Keratinocyte (primary cell): ENCODE measurements at regions not wholly inside any gene's neighbourhood (a gene's known extent, or its start where the extent isn't known, plus 50 kb on each side); places are given as distances from the start of the nearest gene placed in this dataset.

Experiments
- DNase-seq: peaks from one replicate; pipeline ENCODE4 v3.0.0-alpha.2; 2011; ENCODE audit warnings: low read depth, missing footprints, low spot score
- FAIRE-seq: peaks from 2 replicates; lab custom pipeline; 2011; peaks lifted over from hg19 to GRCh38; lab: Jason Lieb, UNC
- H2AFZ ChIP-seq: 2 replicates; pipeline ENCODE4 v1.6.0; 2012; ENCODE audit warnings: low read length, control low read depth, inconsistent platforms; ENCODE audit not compliant: control insufficient read depth
- H3K27ac ChIP-seq: 2 replicates; pipeline ENCODE4 v1.5.1; 2011; ENCODE audit warnings: low read length; ENCODE audit not compliant: control insufficient read depth, insufficient read depth
- H3K27me3 ChIP-seq: 3 replicates; pipeline ENCODE4 v1.6.0; 2011; ENCODE audit warnings: low read length; ENCODE audit not compliant: control insufficient read depth, insufficient read depth; ENCODE audit errors: extremely low read depth
- H3K36me3 ChIP-seq, 2 experiments: 2 replicates in 1 of 2; 3 replicates in 1 of 2; pipeline ENCODE4 v1.5.1; 2011; ENCODE audit warnings: low read length in 2 of 2, mild to moderate bottlenecking in 1 of 2; ENCODE audit not compliant: control insufficient read depth in 2 of 2, insufficient read depth in 2 of 2; ENCODE audit errors: extremely low read depth in 1 of 2
- H3K4me1 ChIP-seq: 3 replicates; pipeline ENCODE4 v1.5.1; 2011; ENCODE audit warnings: low read length; ENCODE audit not compliant: control insufficient read depth, insufficient read depth; ENCODE audit errors: extremely low read depth
- H3K4me2 ChIP-seq: 3 replicates; pipeline ENCODE4 v1.6.0; 2011; ENCODE audit warnings: low read depth, low read length; ENCODE audit not compliant: control insufficient read depth, insufficient read depth; ENCODE audit errors: extremely low read depth
- H3K4me3 ChIP-seq, 3 experiments: fragments of 200-600 bp in 1 of 3; sonication (generic) in 1 of 3; 2 replicates in 2 of 3; 3 replicates in 1 of 3; pipeline ENCODE4 v1.5.1; 2011 to 2016; ENCODE audit warnings: low read length in 3 of 3, mild to moderate bottlenecking in 3 of 3, control low read depth in 2 of 3, inconsistent platforms in 1 of 3, low read depth in 1 of 3, mixed read lengths in 1 of 3, mixed run types in 1 of 3, moderate library complexity in 1 of 3; ENCODE audit not compliant: control insufficient read depth in 2 of 3, insufficient read depth in 2 of 3; ENCODE audit errors: extremely low read depth in 1 of 3
- H3K79me2 ChIP-seq: 2 replicates; pipeline ENCODE4 v1.6.0; 2012; ENCODE audit warnings: low read length; ENCODE audit not compliant: control insufficient read depth, insufficient read depth
- H3K9ac ChIP-seq: 3 replicates; pipeline ENCODE4 v1.6.0; 2011; ENCODE audit warnings: low read length; ENCODE audit not compliant: control insufficient read depth, insufficient read depth; ENCODE audit errors: extremely low read depth
- H3K9me1 ChIP-seq: 3 replicates; pipeline ENCODE4 v1.6.0; 2011; ENCODE audit warnings: low read length; ENCODE audit not compliant: control insufficient read depth, insufficient read depth; ENCODE audit errors: extremely low read depth
- H3K9me3 ChIP-seq: 2 replicates; pipeline ENCODE4 v1.5.1; 2012; ENCODE audit warnings: low read depth, low read length; ENCODE audit not compliant: control insufficient read depth
- H4K20me1 ChIP-seq: 3 replicates; pipeline ENCODE4 v1.6.0; 2011; ENCODE audit warnings: low read length; ENCODE audit not compliant: control insufficient read depth, insufficient read depth; ENCODE audit errors: extremely low read depth
- EZH2 ChIP-seq: IDR thresholded peaks from one replicate; pipeline ENCODE4 v1.6.1; 2012; ENCODE audit warnings: inconsistent platforms, mild to moderate bottlenecking, low read length, moderate library complexity
- dilution Hi-C: fragments of 300-500 bp; cut with MboI; formaldehyde crosslinking; loops from one replicate; pipeline ENCODE4 v1.7.0; 2020; ENCODE audit warnings: low sequenced_read_pairs; ENCODE audit not compliant: extremely low pct_ligation_motif_present
- TF ChIP-seq, protein P1 (sequence below), 3 experiments: IDR thresholded peaks in 1 of 3; conservative IDR thresholded peaks in 1 of 3; optimal IDR thresholded peaks in 1 of 3; 2 replicates in 2 of 3; 3 replicates in 1 of 3; pipeline versions ENCODE3 to v1.5.1; 2011; ENCODE audit warnings: low read length in 3 of 3, mild to moderate bottlenecking in 3 of 3, moderate library complexity in 2 of 3, control low read depth in 1 of 3, inconsistent platforms in 1 of 3; ENCODE audit not compliant: insufficient read depth in 2 of 3; ENCODE audit errors: extremely low read depth in 1 of 3

DNA sequence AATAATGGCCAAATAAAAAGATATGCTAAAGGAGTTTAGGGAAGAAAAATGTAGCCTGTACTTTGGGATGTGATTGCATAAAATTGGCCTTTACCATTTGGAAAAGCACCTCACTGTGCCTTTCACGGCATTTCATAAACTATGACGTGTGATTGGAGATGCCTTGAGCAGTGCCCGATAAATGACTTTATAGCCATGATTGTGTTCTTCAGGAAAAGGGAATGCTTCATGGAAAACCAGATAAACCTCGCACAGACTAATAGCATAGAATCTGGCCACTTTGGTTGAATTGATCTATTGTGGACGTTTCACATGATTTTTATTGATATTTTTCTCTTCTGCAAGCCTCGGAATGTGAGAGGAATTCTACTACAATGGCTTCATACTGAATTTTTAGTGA lies 502.0 kb upstream of the MKI67 start:
- Histone ChIP-seq H3K4me3 (no peak overlapping the region), H2AFZ (no peak overlapping the region), H3K4me1 (no peaks in the 10 kb centered on the region), H3K4me2 (no peak overlapping the region), H3K27me3 (no peaks in the 10 kb centered on the region), H3K9me1 (no peaks in the 10 kb centered on the region), H3K36me3 (no peaks in the 10 kb centered on the region), H3K79me2 (no peaks in the 10 kb centered on the region), H4K20me1 (no peaks in the 10 kb centered on the region), H3K9me3 (no peaks in the 10 kb centered on the region), H3K9ac (no peak overlapping the region), H3K27ac (no peak overlapping the region)
- dilution Hi-C loops = no loop called here
- FAIRE-seq (no peak), DNase-seq (no peak)
- TF ChIP-seq, protein P1, sequence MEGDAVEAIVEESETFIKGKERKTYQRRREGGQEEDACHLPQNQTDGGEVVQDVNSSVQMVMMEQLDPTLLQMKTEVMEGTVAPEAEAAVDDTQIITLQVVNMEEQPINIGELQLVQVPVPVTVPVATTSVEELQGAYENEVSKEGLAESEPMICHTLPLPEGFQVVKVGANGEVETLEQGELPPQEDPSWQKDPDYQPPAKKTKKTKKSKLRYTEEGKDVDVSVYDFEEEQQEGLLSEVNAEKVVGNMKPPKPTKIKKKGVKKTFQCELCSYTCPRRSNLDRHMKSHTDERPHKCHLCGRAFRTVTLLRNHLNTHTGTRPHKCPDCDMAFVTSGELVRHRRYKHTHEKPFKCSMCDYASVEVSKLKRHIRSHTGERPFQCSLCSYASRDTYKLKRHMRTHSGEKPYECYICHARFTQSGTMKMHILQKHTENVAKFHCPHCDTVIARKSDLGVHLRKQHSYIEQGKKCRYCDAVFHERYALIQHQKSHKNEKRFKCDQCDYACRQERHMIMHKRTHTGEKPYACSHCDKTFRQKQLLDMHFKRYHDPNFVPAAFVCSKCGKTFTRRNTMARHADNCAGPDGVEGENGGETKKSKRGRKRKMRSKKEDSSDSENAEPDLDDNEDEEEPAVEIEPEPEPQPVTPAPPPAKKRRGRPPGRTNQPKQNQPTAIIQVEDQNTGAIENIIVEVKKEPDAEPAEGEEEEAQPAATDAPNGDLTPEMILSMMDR (optimal IDR thresholded peaks at IDR 0.05 in 1 of 3, IDR thresholded peaks at IDR 0.05 in 1 of 3, conservative IDR thresholded peaks at IDR 0.05 in 1 of 3; ENCODE audit: extremely low read depth in 1 of 3, insufficient read depth in 2 of 3, low read length in 3 of 3) = no peak
- TF ChIP-seq EZH2 = no peak

DNA sequence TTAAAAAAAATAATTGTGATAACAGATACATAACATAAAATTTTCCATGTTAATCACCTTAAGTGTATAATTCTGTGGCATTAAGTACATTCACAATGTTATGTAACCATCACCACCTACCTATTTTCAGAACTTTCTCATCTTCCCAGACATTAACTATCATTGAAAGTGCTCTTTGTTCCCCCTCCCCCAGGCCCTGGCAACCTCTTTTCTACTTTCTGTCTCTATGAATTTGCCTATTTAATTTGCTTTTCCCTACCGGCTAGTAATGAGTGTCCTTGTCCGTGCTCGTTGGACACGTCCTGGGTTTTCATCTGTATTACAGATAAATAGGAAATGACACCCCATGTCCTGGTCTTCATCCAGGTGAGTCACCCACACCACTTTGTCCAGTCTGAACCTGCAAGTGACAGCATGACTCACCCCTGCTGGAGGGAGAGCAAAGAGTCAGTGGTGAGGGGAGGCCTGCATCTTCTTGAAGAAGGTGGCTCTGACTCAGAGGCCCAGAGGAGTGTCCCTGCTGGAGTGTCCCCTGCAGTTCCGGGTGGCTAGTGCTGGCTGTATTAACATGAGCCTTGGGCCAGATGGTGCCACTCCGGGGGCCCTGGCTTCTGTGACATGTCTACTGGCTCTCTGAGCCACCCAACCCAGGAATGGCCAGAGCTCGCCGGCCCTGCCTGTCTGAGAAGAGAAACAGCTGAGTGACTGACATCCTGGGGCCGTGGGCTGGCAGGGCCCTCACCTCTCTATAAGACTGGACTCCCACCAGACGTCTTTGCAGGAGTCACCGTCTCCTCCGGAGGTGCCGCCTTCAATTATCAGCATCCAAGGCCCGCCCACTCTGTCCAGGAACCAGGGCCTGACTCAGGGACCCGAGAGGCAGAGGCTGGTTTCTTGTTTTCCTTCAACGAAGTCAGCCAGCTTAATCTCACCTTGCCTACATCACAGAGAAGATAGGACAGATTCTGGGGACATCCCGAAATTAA lies 503.2 kb upstream of the MKI67 start:
- dilution Hi-C loops = no loop called here
- no peak overlapping the region for H2AFZ ChIP-seq
- FAIRE-seq (no peak), DNase-seq (peak; percentile 11)
- H3K9me1 ChIP-seq = no peaks in the 10 kb centered on the region
- no peak overlapping the region for H3K4me3 ChIP-seq
- H3K36me3 ChIP-seq = no peaks in the 10 kb centered on the region
- H3K27ac ChIP-seq = no peak overlapping the region
- H3K9me3 ChIP-seq = no peaks in the 10 kb centered on the region
- no peak for TF ChIP-seq EZH2
- TF ChIP-seq, protein P1 (optimal IDR thresholded peaks at IDR 0.05 in 1 of 3, IDR thresholded peaks at IDR 0.05 in 1 of 3, conservative IDR thresholded peaks at IDR 0.05 in 1 of 3; ENCODE audit: extremely low read depth in 1 of 3, insufficient read depth in 2 of 3, low read length in 3 of 3) = no peak
- H3K4me1 ChIP-seq = no peaks in the 10 kb centered on the region
- H3K4me2 ChIP-seq = peak overlapping the region; percentile 41
- no peak overlapping the region for H3K9ac ChIP-seq
- no peaks in the 10 kb centered on the region for H3K79me2 ChIP-seq
- H4K20me1 ChIP-seq = no peaks in the 10 kb centered on the region
- no peaks in the 10 kb centered on the region for H3K27me3 ChIP-seq
